ENCODE measurements at regions not wholly inside any gene's neighbourhood (a gene's known extent, or its start where the extent isn't known, plus 50 kb on each side); places are given as distances from the start of the nearest gene placed in this dataset.

GRCh38 chr5:68405026-68405684, 189.6 kb downstream of the PIK3R1 start:
- no peaks in the 10 kb centered on the region for H3K36me3 Mint-ChIP-seq (ENCODE audit: insufficient read depth)
- no peak overlapping the region for H3K4me3 Mint-ChIP-seq
- ATAC-seq (replicated peaks; ENCODE audit: extremely low read depth, poor library complexity, severe bottlenecking) (no peak), DNase-seq (ENCODE audit: low spot score in 2 of 2) (no peak)
- H3K27ac Mint-ChIP-seq (ENCODE audit: low read depth): no peak overlapping the region
- H3K27me3 Mint-ChIP-seq: no peaks in the 10 kb centered on the region
- H3K4me1 Mint-ChIP-seq: peaks cover 30% of the 10 kb centered on the region
- H3K9me3 Mint-ChIP-seq: no peaks in the 10 kb centered on the region

DNA sequence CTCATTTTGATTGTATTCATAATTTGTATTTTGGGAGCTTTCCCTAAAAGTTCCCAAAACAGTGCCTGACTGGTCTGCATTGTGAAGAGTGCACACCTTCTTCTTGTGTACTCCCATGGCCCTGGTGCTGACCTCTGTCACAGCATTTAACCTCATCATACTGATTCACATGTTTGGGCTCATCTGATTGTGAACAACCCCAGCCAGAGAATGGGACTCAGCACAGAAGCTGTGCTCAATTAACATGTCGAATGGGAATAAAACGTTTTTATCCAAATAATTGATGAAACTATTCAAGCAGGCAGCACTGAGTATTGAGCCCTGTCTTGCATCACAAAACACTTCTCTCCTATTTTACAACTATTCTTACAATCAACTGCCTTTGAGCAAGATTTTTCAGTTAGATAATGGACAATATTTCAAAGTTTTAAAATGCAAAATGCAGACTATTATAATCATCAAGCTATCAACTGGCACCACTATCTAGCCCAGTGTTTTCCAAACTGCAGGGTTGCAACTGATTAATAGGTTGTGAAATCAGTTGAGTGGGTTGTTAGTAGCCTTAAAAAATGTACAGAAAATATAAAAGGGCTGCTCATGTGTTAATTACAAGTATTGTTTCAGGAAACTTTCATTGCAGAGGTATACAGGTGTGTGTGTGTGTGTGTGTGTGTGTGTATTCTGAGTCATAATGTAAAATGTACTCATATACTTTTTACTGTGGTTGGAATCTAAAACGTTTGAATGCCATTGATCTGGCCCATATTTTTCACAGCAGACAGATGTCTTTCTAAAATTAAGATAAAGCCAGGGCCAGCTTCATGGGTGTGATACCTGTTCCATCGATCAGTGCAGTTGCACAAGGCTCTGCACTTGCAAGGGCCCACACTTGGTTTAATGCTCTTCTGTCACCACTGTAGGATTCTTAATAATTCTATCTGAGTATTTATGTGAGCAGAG, 190.5 kb downstream of the PIK3R1 start:
- H3K27me3 Mint-ChIP-seq: no peaks in the 10 kb centered on the region
- peaks cover 30% of the 10 kb centered on the region for H3K4me1 Mint-ChIP-seq
- ATAC-seq (replicated peaks; ENCODE audit: extremely low read depth, poor library complexity, severe bottlenecking) (no peak), DNase-seq (ENCODE audit: low spot score in 2 of 2) (no peak)
- no peaks in the 10 kb centered on the region for H3K9me3 Mint-ChIP-seq
- no peak overlapping the region for H3K4me3 Mint-ChIP-seq
- peak overlapping the region; percentile 66 for H3K27ac Mint-ChIP-seq (ENCODE audit: low read depth)
- H3K36me3 Mint-ChIP-seq (ENCODE audit: insufficient read depth): no peaks in the 10 kb centered on the region

DNA sequence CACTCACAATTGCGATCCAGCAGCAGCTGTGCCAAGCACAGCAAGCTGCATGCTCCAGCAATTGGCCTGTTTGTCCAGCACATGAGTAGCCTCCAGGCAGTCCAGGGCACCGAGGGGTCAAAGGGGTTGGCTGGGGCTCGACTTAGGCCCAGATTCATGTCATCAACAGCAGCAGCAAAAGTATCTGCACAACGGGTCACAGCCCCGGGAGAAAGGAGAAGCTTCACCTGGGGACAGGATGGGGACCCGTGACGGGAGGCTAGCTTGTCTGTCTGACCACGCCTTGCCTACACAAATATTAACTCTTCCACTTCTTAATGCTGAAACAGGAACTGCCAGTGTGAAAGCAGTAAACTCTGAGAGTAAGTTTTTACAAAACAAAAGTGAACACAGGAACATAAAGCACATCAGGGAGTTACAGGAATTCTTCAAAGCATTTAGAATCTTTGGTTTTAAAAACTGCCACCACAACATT, 191.2 kb downstream of the PIK3R1 start:
- no peak for DNase-seq (ENCODE audit: low spot score in 2 of 2)
- Mint-ChIP-seq H3K4me1 (peaks cover 30% of the 10 kb centered on the region), H3K9me3 (no peaks in the 10 kb centered on the region), H3K27ac (ENCODE audit: low read depth) (peak overlapping the region; percentile 66), H3K27me3 (no peaks in the 10 kb centered on the region), H3K4me3 (no peak overlapping the region), H3K36me3 (ENCODE audit: insufficient read depth) (no peaks in the 10 kb centered on the region)
- peak; percentile 56 for ATAC-seq (replicated peaks; ENCODE audit: extremely low read depth, poor library complexity, severe bottlenecking)

DNA sequence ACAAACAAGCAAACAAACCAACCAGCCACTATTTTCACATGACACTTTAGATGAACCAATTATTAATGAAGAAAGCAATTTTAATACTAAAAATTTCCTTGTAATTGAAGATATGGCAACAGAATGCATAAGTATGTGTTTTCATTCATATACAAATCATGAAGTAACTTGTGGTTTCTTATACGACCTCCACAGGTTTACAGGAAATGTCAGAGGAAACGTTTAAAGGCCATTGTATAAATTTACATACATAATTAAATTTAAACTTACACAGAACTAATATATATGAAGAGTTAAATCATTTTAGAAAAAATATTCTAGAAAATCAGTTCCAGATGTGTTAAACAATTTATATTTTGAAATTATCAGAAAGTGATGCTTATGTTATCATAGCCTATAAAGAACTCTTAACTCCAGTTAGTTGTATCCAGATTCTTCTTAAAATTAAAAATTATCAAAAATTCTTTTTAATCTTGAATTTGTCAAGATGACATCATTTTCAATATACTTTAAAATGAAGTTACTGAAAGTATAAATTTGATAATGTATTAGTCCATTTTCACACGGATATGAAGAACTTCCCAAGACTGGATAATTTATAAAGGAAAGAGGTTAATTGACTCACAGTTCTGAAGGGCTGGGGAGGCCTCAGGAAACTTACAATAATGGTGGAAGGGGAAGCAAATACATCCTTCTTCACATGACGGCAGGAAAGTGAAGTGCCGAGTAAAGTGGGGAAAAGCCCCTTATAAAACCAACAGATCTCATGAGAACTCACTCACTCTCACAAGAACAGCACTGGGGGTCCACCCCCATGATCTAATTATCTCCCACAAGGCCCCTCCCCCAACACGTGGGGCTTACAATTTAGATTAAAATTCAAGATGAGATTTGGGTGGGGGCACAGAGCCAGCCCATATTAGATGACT, 192.0 kb downstream of the PIK3R1 start:
- DNase-seq (ENCODE audit: low spot score in 2 of 2) (no peak), ATAC-seq (replicated peaks; ENCODE audit: extremely low read depth, poor library complexity, severe bottlenecking) (no peak)
- H3K9me3 Mint-ChIP-seq: no peaks in the 10 kb centered on the region
- peak overlapping the region; percentile 66 for H3K27ac Mint-ChIP-seq (ENCODE audit: low read depth)
- H3K36me3 Mint-ChIP-seq (ENCODE audit: insufficient read depth): no peaks in the 10 kb centered on the region
- peaks cover 30% of the 10 kb centered on the region for H3K4me1 Mint-ChIP-seq
- H3K27me3 Mint-ChIP-seq: no peaks in the 10 kb centered on the region
- no peak overlapping the region for H3K4me3 Mint-ChIP-seq

DNA sequence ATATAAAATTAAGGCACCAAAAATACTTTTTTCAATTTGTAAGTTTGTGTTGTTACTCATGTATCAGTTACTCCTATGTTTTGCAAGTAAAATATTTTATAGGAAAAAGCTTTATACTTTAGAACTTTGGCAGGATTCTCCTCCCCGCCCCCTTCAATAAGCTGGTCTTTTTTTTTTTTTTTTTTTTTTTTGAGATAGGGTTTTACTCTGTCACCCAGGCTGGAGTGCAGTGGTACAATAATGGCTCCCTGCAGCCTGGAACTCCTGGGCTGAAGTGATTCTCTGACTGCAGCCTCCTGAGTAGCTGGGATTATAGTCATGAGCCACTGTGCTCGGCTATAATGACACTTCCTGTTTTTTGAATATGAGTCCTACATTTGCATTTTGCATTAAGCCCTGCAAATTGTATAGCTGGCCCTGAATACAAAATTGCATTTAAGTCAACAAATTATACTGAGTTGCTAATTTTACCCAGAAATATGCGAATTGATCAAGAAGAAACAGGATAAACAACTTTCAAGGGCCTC, 192.9 kb downstream of the PIK3R1 start:
- H3K9me3 Mint-ChIP-seq: no peaks in the 10 kb centered on the region
- no peak overlapping the region for H3K27ac Mint-ChIP-seq (ENCODE audit: low read depth)
- H3K4me1 Mint-ChIP-seq: peaks cover 30% of the 10 kb centered on the region
- H3K36me3 Mint-ChIP-seq (ENCODE audit: insufficient read depth): no peaks in the 10 kb centered on the region
- DNase-seq (ENCODE audit: low spot score in 2 of 2) (no peak), ATAC-seq (replicated peaks; ENCODE audit: extremely low read depth, poor library complexity, severe bottlenecking) (no peak)
- no peaks in the 10 kb centered on the region for H3K27me3 Mint-ChIP-seq
- H3K4me3 Mint-ChIP-seq: no peak overlapping the region

DNA sequence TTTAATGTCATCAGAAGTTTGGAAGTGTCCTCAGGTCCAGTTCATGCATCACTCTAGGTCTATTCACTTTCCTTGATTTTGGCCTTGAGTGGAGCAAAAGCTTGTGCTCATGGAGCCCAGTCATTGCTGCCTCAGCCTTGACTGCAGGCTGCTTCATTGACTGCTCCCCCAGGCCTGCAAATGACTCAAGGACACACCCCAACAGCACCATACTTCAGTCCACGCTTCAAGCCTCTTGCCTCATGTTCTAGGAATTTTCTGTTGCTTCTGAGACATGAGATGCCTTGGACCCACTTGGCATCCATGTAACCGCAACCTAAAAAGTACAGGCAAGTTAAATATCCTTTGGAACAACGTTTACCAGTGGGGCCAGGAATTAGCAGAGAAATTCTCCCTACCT, 193.7 kb downstream of the PIK3R1 start:
- peaks cover 30% of the 10 kb centered on the region for H3K4me1 Mint-ChIP-seq
- no peak for DNase-seq (ENCODE audit: low spot score in 2 of 2)

DNA sequence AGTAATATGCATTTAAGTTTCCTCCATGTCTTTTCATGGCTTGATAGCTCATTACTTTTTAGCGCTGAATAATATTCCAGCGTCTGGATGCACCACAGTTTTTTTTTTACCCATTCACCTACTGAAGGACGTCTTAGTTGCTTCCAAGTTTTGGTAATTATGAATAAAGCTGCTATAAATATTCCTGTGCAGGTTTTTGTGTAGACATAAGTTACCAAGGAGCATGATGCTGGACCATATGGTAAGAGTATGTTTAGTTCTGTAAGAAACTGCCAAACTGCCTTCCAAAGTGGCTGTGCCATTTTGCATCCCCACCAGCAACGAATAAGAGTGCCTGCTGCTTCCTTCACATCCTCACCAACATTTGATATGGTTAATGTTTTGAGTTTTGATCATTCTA, 195.6 kb downstream of the PIK3R1 start:
- Mint-ChIP-seq H3K9me3 (no peaks in the 10 kb centered on the region), H3K27me3 (no peaks in the 10 kb centered on the region), H3K36me3 (ENCODE audit: insufficient read depth) (no peaks in the 10 kb centered on the region), H3K4me3 (no peak overlapping the region), H3K27ac (ENCODE audit: low read depth) (no peak overlapping the region), H3K4me1 (peaks cover 12% of the 10 kb centered on the region)
- no peak for ATAC-seq (replicated peaks; ENCODE audit: extremely low read depth, poor library complexity, severe bottlenecking)
- no peak for DNase-seq (ENCODE audit: low spot score in 2 of 2)

More for the DNA sequence above, 193.7 kb downstream of the PIK3R1 start:
- ATAC-seq (replicated peaks; ENCODE audit: extremely low read depth, poor library complexity, severe bottlenecking): no peak
- Mint-ChIP-seq H3K27me3 (no peaks in the 10 kb centered on the region), H3K27ac (ENCODE audit: low read depth) (no peak overlapping the region), H3K9me3 (no peaks in the 10 kb centered on the region), H3K36me3 (ENCODE audit: insufficient read depth) (no peaks in the 10 kb centered on the region), H3K4me3 (no peak overlapping the region)

- no peaks in the 10 kb centered on the region for H3K4me1 Mint-ChIP-seq
- no peak overlapping the region for H3K27ac Mint-ChIP-seq (ENCODE audit: low read depth)
- DNase-seq (ENCODE audit: low spot score in 2 of 2) (no peak), ATAC-seq (replicated peaks; ENCODE audit: extremely low read depth, poor library complexity, severe bottlenecking) (no peak)
- H3K27me3 Mint-ChIP-seq: no peaks in the 10 kb centered on the region
- no peaks in the 10 kb centered on the region for H3K36me3 Mint-ChIP-seq (ENCODE audit: insufficient read depth)
- H3K4me3 Mint-ChIP-seq: no peak overlapping the region
- no peaks in the 10 kb centered on the region for H3K9me3 Mint-ChIP-seq
Observed at GRCh38 chr5:68415177-68416085, 199.9 kb downstream of the PIK3R1 start.

DNA sequence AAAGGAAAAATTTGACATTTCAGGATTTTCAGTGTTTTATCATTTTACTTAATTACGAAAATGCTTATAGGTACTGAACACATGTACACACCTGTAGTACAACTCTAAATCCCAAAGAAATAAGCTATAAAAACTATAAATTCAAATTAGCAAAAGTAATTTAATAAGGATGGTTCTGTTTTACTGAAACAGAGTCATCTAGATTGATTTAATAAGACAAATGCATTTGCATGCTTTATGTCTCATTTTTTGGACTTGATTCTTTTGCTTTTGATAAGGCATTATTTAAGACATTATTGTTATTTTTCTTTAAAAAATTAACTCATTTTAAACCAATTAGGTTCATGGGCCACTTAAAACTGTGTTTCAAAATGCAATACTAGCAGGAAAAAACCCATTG, 201.2 kb downstream of the PIK3R1 start:
- DNase-seq (ENCODE audit: low spot score in 2 of 2): no peak
- ATAC-seq (replicated peaks; ENCODE audit: extremely low read depth, poor library complexity, severe bottlenecking): no peak
- Mint-ChIP-seq H3K36me3 (ENCODE audit: insufficient read depth) (no peaks in the 10 kb centered on the region), H3K27me3 (no peaks in the 10 kb centered on the region), H3K27ac (ENCODE audit: low read depth) (no peak overlapping the region), H3K9me3 (no peaks in the 10 kb centered on the region), H3K4me1 (no peaks in the 10 kb centered on the region), H3K4me3 (no peak overlapping the region)

- Mint-ChIP-seq H3K4me1 (peaks cover 5% of the 10 kb centered on the region), H3K36me3 (ENCODE audit: insufficient read depth) (no peaks in the 10 kb centered on the region), H3K27ac (ENCODE audit: low read depth) (no peak overlapping the region), H3K4me3 (no peak overlapping the region), H3K27me3 (no peaks in the 10 kb centered on the region), H3K9me3 (no peaks in the 10 kb centered on the region)
- ATAC-seq (replicated peaks; ENCODE audit: extremely low read depth, poor library complexity, severe bottlenecking): no peak
- no peak for DNase-seq (ENCODE audit: low spot score in 2 of 2)
Observed at GRCh38 chr5:68418201-68418600, 202.6 kb downstream of the PIK3R1 start.

- Mint-ChIP-seq H3K4me3 (no peak overlapping the region), H3K27me3 (no peaks in the 10 kb centered on the region), H3K36me3 (ENCODE audit: insufficient read depth) (no peaks in the 10 kb centered on the region), H3K4me1 (peaks cover 6% of the 10 kb centered on the region), H3K9me3 (no peaks in the 10 kb centered on the region), H3K27ac (ENCODE audit: low read depth) (no peak overlapping the region)
- DNase-seq (ENCODE audit: low spot score in 2 of 2) (no peak), ATAC-seq (replicated peaks; ENCODE audit: extremely low read depth, poor library complexity, severe bottlenecking) (no peak)
Observed at GRCh38 chr5:68418680-68419079, 203.1 kb downstream of the PIK3R1 start.
